ENCODE measurements at regions not wholly inside any gene's neighbourhood (a gene's known extent, or its start where the extent isn't known, plus 50 kb on each side); places are given as distances from the start of the nearest gene placed in this dataset.
A peak's percentile ranks its signal among the peaks of the same experiment; 100 is the strongest.

DNA sequence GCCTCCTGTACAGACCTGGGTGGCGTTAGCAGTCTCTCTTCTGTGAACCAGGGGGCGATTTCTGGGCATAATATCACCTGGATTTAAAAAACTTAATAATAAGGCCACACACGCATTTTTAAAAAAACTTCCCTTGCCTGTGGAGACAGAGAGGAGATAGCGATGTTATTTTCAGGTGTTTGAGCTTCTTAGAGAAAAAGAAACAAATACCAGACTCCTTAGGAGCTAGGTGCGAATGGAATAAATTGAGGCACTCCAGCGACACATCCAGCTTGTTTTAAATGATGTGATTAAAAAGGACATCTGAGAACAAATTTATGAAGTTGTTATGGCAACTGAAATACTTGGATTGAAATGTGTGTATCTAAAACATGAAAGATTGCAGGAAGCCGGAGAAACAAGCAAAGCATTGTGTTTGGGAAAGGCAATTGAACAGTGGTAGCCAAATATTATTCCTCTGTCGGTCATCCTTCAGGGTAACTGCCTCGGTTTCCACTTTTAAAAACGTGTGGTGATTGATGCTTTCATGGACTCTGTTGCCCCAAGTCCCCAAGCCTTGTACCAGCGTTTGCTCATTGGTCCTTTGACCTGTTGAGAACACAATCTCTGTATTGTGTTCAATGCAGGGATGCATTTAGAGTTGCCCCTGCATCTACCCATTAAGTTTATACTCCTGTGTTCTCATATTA is 158.7 kb downstream of the TM9SF2 start:
- H3K27ac Mint-ChIP-seq, result no peak overlapping the region
- no peaks in the 10 kb centered on the region for H3K36me3 Mint-ChIP-seq (ENCODE audit: low read depth)
- H3K27me3 Mint-ChIP-seq, result peaks cover 26% of the 10 kb centered on the region
- H3K4me3 Mint-ChIP-seq, result no peak overlapping the region
- peaks cover 35% of the 10 kb centered on the region for H3K4me1 Mint-ChIP-seq
- no peaks in the 10 kb centered on the region for H3K9me3 Mint-ChIP-seq
- intact Hi-C loops (cut with micrococcal nuclease), result loop anchor here (2.0 to 10.0 kb wide), 6 partner anchors 158 to 1967 kb away; partner anchors contain the start of gene TM9SF2
- no peak for DNase-seq

DNA sequence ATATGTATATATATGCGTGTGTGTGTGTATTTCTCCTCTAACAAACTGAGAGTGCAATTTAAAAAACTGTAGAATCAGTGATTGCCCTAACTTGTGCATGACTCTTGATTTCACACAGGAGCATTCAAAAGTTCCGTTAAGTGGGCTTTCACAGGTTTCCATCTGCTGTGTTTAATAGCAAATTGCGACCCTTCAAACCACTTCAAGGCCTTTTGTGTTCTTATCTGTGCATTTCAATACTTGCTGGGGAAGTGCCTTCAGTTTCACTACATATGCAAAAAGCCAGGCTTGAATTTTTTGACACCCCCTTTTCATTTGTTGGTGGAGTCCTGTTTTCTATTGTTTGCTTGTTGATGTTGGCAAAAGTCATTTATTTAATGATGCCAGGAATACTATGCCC is 158.0 kb downstream of the TM9SF2 start:
- H3K4me3 Mint-ChIP-seq, result peak overlapping the region; percentile 75

DNA sequence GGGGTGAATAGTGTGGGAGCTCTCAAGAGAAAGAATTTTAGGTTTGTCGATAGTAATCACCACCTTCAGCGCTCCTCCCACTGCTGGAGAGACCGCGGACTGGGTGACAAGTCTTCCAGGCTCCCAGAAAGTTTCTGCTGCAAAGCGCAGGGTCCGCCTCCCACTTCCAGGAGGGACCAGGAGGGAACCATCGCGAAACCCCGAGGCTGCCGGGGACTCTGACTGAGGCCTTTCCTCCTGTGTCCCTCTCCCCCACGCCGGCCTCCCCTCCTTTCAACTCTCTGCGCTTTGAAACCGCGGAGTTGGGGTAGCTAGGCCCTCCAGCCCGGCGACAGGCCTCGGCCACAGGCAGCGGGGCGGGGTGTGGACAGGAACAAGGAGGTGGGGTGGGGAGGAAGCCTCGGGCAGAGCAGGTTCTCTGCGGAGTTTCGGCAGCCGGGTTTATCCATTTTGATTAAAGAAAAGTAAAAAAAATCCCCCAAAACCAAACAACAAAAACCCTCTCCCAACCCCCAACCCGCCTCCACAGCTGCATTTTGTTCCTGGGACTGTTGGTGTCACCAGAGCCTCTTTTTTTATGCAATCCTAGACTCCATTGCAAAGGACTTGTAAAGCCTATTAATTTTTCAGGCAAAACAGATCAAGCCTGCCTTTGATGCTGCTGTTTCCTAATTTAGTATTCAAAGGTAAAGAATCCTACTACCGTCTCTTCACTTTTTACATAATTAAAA is 157.2 kb downstream of the TM9SF2 start:
- H3K27me3 Mint-ChIP-seq, result peaks cover 21% of the 10 kb centered on the region
- no peaks in the 10 kb centered on the region for H3K9me3 Mint-ChIP-seq
- no peaks in the 10 kb centered on the region for H3K36me3 Mint-ChIP-seq (ENCODE audit: low read depth)
- H3K27ac Mint-ChIP-seq, result peak overlapping the region; percentile 68
- peak; percentile 86 for DNase-seq
- intact Hi-C loops (cut with micrococcal nuclease), result loop anchor here (2.0 to 10.0 kb wide), 6 partner anchors 156 to 1969 kb away; partner anchors contain the start of gene TM9SF2
- H3K4me3 Mint-ChIP-seq, result peak overlapping the region; percentile 75
- peaks cover 35% of the 10 kb centered on the region for H3K4me1 Mint-ChIP-seq

More for the DNA sequence above, 158.0 kb downstream of the TM9SF2 start:
- Mint-ChIP-seq H3K9me3 (no peaks in the 10 kb centered on the region), H3K27ac (no peak overlapping the region), H3K36me3 (ENCODE audit: low read depth) (no peaks in the 10 kb centered on the region), H3K27me3 (peaks cover 26% of the 10 kb centered on the region), H3K4me1 (peaks cover 35% of the 10 kb centered on the region)
- DNase-seq, result no peak
- intact Hi-C loops (cut with micrococcal nuclease), result loop anchor here (2.0 to 10.0 kb wide), 6 partner anchors 157 to 1968 kb away; partner anchors contain the start of gene TM9SF2

DNA sequence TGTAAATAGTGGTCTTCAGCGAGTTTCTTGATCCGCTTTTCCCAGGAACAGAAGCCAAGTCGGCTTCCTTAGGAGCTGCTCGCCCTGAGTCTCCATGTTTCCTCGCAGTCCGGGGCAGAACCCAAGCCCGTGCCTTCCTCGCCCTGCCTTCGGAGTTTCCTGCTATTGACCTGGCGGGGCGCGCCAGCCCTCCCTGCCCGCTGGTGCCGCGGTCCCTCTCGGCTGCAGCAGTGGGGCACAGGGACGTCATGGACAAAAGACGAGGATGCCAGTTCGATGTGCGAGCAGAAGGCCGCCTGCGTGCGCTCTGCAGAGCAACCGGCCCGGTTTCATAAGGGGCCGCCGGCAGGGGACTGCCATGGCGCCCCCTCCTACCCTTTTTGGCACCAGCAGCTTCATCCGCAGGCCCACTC is 156.6 kb downstream of the TM9SF2 start:
- H3K4me3 Mint-ChIP-seq, result peak overlapping the region; percentile 75
- no peak for DNase-seq
- no peaks in the 10 kb centered on the region for H3K36me3 Mint-ChIP-seq (ENCODE audit: low read depth)
- H3K27me3 Mint-ChIP-seq, result peaks cover 19% of the 10 kb centered on the region
- H3K27ac Mint-ChIP-seq, result peak overlapping the region; percentile 68
- H3K9me3 Mint-ChIP-seq, result no peaks in the 10 kb centered on the region
- H3K4me1 Mint-ChIP-seq, result peaks cover 35% of the 10 kb centered on the region
- intact Hi-C loops (cut with micrococcal nuclease), result loop anchor here (1.0 to 10.0 kb wide), 13 partner anchors 156 to 1969 kb away; partner anchors contain the start of genes PCCA and TM9SF2

DNA sequence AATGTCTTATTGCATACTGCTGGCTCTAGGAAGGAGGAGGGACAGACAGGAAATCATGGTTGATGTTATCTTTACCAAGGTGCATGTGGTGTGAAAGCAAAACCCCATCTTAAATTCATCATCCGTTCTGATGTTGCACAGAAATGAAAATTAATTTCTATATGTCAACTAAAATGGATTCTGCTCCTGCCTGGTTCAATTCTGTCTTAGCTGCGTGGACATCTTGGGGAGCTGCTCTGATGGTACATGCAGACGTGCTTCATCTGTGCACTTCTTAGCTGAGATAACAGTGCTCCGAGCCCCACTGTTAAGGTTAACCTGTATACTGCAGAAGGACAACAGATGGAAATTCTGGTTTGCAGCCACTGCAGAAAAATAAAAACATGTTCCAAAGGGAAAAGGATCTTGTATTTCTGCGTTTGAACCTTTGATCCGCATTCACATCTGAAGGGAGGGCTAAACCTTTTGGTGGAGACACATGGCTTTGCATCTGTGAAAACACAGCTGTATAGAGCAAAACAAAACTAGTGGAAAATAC is 155.6 kb downstream of the TM9SF2 start:
- Mint-ChIP-seq H3K4me1 (peaks cover 35% of the 10 kb centered on the region), H3K9me3 (no peaks in the 10 kb centered on the region), H3K36me3 (ENCODE audit: low read depth) (no peaks in the 10 kb centered on the region), H3K27me3 (peaks cover 17% of the 10 kb centered on the region), H3K4me3 (peak overlapping the region; percentile 73), H3K27ac (peak overlapping the region; percentile 42)
- DNase-seq, result peak; percentile 82
- intact Hi-C loops (cut with micrococcal nuclease), result loop anchor here (1.0 to 10.0 kb wide), 15 partner anchors 155 to 1970 kb away; partner anchors contain the start of genes PCCA, TM9SF2 and TMTC4

DNA sequence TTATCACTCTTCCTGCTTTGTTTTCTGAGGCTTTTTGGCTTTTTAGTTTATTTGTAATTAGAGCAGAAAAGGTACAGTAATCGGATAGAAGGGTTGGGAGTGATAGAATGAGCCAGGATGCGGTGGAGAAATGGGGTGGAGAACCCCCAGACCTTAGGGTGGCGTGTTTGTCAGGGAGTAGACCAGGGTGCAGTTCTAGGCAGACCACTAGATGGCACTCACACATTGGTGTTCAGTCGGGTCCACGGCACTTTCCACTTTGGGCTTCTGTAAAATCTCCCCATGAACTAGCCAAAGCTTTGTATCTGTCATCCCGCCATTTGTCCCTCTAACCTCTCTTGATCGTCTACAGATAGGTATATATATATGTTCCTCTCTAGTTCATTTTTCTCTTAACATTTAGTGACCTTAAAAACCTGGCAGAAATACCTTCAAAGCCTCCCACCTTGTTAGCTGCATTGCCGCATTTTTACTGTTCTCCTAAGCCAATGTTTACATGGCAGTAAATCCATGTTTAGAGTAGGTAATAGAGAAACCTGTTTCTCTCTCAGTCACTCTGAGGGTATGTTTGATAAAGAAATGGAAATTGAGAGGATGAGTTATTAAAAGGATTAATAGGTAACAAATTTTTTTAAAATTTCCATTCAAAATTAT is 154.9 kb downstream of the TM9SF2 start:
- no peaks in the 10 kb centered on the region for H3K9me3 Mint-ChIP-seq
- H3K4me3 Mint-ChIP-seq, result peak overlapping the region; percentile 77
- H3K27me3 Mint-ChIP-seq, result peaks cover 15% of the 10 kb centered on the region
- peak; percentile 95 for DNase-seq
- H3K27ac Mint-ChIP-seq, result peak overlapping the region; percentile 50
- peaks cover 35% of the 10 kb centered on the region for H3K4me1 Mint-ChIP-seq
- no peaks in the 10 kb centered on the region for H3K36me3 Mint-ChIP-seq (ENCODE audit: low read depth)
- intact Hi-C loops (cut with micrococcal nuclease), result loop anchor here (1.0 to 10.0 kb wide), 14 partner anchors 154 to 1971 kb away; partner anchors contain the start of genes PCCA, TM9SF2 and TMTC4

DNA sequence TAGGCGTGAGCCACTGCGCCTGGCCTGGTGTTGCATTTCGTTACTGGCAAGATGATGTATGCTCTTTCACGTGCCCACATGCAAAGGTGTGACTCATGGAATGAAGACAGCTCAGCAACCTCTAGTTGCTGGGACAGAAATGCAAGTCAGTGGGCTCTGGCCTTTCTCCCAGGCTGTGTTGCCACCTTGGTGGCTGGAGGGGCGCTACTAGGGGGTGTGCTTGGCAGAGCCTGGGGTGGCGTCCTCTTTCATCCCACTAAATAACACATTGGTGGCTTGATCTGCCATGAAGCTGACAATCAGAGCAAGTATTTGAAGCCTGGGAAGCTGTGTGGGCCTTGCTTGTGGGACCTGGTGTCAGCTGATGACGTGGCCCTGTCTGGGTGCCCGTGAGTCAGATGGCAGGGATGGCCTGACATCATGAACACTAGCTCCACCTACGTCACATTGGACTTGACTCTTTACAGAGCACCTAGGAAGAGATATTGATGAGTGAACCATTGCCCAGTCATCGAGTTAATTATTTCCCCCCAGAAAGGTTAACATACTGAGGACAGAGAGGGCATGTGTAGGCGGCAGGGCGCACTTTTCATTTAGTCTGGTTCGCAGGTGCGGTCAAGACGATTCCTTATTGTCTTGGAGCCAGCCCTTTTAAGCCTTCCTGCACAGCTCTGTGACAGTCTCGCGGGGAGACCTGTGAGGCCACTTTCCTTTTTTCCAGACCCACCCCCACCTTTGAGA is 154.2 kb downstream of the TM9SF2 start:
- Mint-ChIP-seq H3K36me3 (ENCODE audit: low read depth) (no peaks in the 10 kb centered on the region), H3K9me3 (no peaks in the 10 kb centered on the region), H3K27ac (peak overlapping the region; percentile 50), H3K27me3 (peaks cover 11% of the 10 kb centered on the region), H3K4me1 (peaks cover 35% of the 10 kb centered on the region), H3K4me3 (peak overlapping the region; percentile 77)
- peak; percentile 61 for DNase-seq
- intact Hi-C loops (cut with micrococcal nuclease), result loop anchor here (1.0 to 10.0 kb wide), 14 partner anchors 153 to 1972 kb away; partner anchors contain the start of genes PCCA, TM9SF2 and TMTC4

DNA sequence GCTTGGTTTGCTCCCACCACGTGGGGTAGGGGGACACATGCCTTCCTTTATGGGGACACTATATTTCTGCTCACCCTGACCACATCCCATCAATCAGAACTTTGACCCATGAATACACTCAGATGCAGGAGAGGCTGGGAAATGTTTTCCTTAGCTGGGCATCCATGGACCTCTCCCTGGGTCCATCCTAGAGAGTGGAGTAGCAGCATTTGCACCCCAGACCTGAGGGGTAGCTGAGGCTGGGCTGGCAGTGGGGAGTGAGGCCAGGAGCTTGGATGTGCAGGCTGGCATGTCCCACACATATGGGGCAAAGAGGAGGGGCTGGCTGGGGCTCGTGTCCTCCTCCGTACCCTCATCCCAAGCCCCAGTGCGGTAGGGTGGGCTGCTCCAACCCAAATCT is 152.8 kb downstream of the TM9SF2 start:
- Mint-ChIP-seq H3K27ac (no peak overlapping the region), H3K9me3 (no peaks in the 10 kb centered on the region), H3K4me3 (no peak overlapping the region), H3K36me3 (ENCODE audit: low read depth) (no peaks in the 10 kb centered on the region), H3K27me3 (peaks cover 7% of the 10 kb centered on the region), H3K4me1 (peaks cover 31% of the 10 kb centered on the region)
- no peak for DNase-seq
- intact Hi-C loops (cut with micrococcal nuclease), result loop anchor here (10.0 kb wide), 1 partner anchor 891 kb away; no protein-coding TSS in a partner anchor

DNA sequence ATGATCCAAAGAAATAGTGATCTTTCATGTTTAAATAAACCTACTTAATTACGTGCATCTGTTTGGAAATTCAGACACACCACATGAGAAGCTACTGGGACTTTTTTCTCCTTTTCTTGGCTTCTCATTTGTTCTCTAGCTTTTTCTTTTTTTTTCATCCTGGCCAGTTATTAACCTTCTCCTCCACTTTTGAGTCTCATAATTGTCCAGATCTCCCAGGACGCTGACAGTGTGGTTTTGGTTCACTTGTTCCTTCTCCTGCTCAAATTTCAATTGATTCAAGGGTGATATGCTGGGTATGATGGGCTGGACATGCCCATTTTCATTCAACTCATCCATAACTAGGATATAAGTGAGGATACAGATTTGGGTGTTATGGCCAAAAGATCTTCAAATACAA is 152.3 kb downstream of the TM9SF2 start:
- H3K4me3 Mint-ChIP-seq, result no peak overlapping the region
- H3K4me1 Mint-ChIP-seq, result peaks cover 26% of the 10 kb centered on the region
- intact Hi-C loops (cut with micrococcal nuclease), result loop anchor here (10.0 kb wide), 1 partner anchor 891 kb away; no protein-coding TSS in a partner anchor
- H3K36me3 Mint-ChIP-seq (ENCODE audit: low read depth), result no peaks in the 10 kb centered on the region
- H3K27ac Mint-ChIP-seq, result no peak overlapping the region
- H3K27me3 Mint-ChIP-seq, result peaks cover 7% of the 10 kb centered on the region
- no peaks in the 10 kb centered on the region for H3K9me3 Mint-ChIP-seq
- no peak for DNase-seq

DNA sequence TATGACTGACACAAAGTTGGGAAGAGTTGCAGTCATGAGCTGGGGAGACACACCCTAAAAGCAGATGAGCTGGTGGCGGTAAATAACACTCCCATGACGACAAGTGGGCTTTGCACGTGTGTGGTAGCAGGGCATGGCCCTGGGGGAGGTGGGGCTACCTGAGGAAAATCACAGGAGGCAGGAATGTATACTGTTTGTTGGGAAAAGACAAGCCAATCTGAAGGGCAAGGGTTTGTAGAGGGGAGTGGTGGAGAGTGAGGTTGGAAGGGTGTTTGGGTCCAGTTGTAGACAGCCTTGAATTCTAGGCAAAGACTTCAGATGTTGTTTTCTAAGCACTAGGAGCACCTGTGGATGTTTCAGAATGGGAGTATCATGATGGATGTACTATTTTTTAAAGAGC is 151.6 kb downstream of the TM9SF2 start:
- Mint-ChIP-seq H3K36me3 (ENCODE audit: low read depth) (no peaks in the 10 kb centered on the region), H3K9me3 (no peaks in the 10 kb centered on the region), H3K27me3 (peaks cover 7% of the 10 kb centered on the region), H3K4me1 (peaks cover 23% of the 10 kb centered on the region), H3K27ac (no peak overlapping the region), H3K4me3 (no peak overlapping the region)
- DNase-seq, result no peak
- intact Hi-C loops (cut with micrococcal nuclease), result loop anchor here (10.0 kb wide), 1 partner anchor 892 kb away; no protein-coding TSS in a partner anchor

DNA sequence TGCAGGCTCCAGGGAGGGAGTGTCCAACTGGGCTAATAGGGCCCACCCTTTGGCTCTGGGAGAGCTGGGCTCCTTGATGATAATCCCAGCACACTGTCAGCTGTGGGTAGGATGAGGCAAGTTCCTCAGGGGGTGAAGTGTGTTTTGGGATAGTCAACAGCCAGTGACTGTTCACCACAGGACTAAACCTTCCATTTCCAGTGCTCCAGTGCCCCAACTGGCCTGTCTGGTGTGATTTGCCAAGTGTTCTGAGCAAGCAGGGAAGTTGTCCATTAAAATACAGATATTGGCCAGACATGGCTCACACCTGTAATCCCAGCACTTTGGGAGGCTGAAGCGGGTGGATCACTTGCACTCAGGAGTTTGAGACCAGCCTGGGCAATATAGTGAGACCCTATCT is 150.9 kb downstream of the TM9SF2 start:
- Mint-ChIP-seq H3K36me3 (ENCODE audit: low read depth) (no peaks in the 10 kb centered on the region), H3K27ac (no peak overlapping the region), H3K27me3 (peaks cover 7% of the 10 kb centered on the region), H3K9me3 (no peaks in the 10 kb centered on the region), H3K4me1 (peaks cover 18% of the 10 kb centered on the region), H3K4me3 (no peak overlapping the region)
- DNase-seq, result no peak
- intact Hi-C loops (cut with micrococcal nuclease), result loop anchor here (10.0 kb wide), 1 partner anchor 893 kb away; no protein-coding TSS in a partner anchor

DNA sequence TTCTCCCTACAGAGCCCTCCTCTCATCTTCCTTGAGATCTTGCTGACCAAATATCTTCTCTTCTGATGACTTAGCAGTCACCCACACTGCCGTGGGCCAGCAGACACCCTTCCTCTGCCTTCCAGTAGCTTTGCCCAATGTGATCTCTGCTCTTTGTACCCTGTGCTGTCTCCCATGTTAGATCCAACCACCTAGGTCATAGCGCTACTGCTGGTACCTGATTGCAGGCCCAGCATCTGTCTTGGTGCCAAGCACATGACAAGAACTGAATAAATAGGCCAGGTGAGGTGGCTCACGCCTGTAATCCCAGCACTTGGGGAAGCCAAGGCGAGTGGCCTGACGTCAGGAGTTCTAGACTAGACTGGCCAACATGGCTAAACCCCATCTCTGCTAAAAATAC is 149.7 kb downstream of the TM9SF2 start:
- no peak for DNase-seq
- no peak overlapping the region for H3K4me3 Mint-ChIP-seq
- peaks cover 9% of the 10 kb centered on the region for H3K27me3 Mint-ChIP-seq
- H3K36me3 Mint-ChIP-seq (ENCODE audit: low read depth), result no peaks in the 10 kb centered on the region
- intact Hi-C loops (cut with micrococcal nuclease), result loop anchor here (10.0 kb wide), 1 partner anchor 894 kb away; no protein-coding TSS in a partner anchor
- H3K9me3 Mint-ChIP-seq, result no peaks in the 10 kb centered on the region
- no peak overlapping the region for H3K27ac Mint-ChIP-seq
- H3K4me1 Mint-ChIP-seq, result peaks cover 7% of the 10 kb centered on the region

Measured in activated CD4-positive, alpha-beta T cell treated with anti-CD3 and anti-CD28 coated beads, Interleukin-2, amount 10 ng/mL, durations not matched to agents 24 days and 14 days (primary cell).